ENCODE measurements at regions not wholly inside any gene's neighbourhood (a gene's known extent, or its start where the extent isn't known, plus 50 kb on each side); places are given as distances from the start of the nearest gene placed in this dataset.

GRCh38 chr5:42163083-42163482 lies 238.0 kb downstream of the FBXO4 start:
- no peak for TF ChIP-seq CTCF (IDR thresholded peaks at IDR 0.05)
- TF ChIP-seq POLR2A (IDR thresholded peaks at IDR 0.05), result no peak
- TF ChIP-seq POLR2AphosphoS5 (IDR thresholded peaks at IDR 0.05), result no peak
- no peak for TF ChIP-seq EP300 (IDR thresholded peaks at IDR 0.05)
